ENCODE measurements at regions not wholly inside any gene's neighbourhood (a gene's known extent, or its start where the extent isn't known, plus 50 kb on each side); places are given as distances from the start of the nearest gene placed in this dataset.

GRCh38 chr6:125678601-125679000 lies 70.8 kb upstream of the HEY2 start:
- Mint-ChIP-seq H3K4me1 (peaks cover 36% of the 10 kb centered on the region), H3K27me3 (ENCODE audit: low read depth) (no peaks in the 10 kb centered on the region), H3K36me3 (ENCODE audit: low read depth) (no peaks in the 10 kb centered on the region), H3K27ac (no peak overlapping the region), H3K9me3 (peaks cover 3% of the 10 kb centered on the region), H3K4me3 (no peak overlapping the region)
- no peak for TF ChIP-seq CTCF (IDR thresholded peaks at IDR 0.05; ENCODE audit: unreplicated experiment in 3 of 3)

- no peak overlapping the region for H3K27ac Mint-ChIP-seq
- no peak for TF ChIP-seq CTCF (IDR thresholded peaks at IDR 0.05; ENCODE audit: unreplicated experiment in 3 of 3)
- H3K4me1 Mint-ChIP-seq: peaks cover 30% of the 10 kb centered on the region
- H3K27me3 Mint-ChIP-seq (ENCODE audit: low read depth): no peaks in the 10 kb centered on the region
- H3K36me3 Mint-ChIP-seq (ENCODE audit: low read depth): no peaks in the 10 kb centered on the region
- H3K4me3 Mint-ChIP-seq: no peak overlapping the region
- peaks cover 3% of the 10 kb centered on the region for H3K9me3 Mint-ChIP-seq
Observed at GRCh38 chr6:125679128-125679527, 70.3 kb upstream of the HEY2 start.

GRCh38 chr6:125679651-125680050 lies 69.8 kb upstream of the HEY2 start:
- H3K36me3 Mint-ChIP-seq (ENCODE audit: low read depth): no peaks in the 10 kb centered on the region
- peaks cover 27% of the 10 kb centered on the region for H3K4me1 Mint-ChIP-seq
- H3K4me3 Mint-ChIP-seq: no peak overlapping the region
- no peak for TF ChIP-seq CTCF (IDR thresholded peaks at IDR 0.05; ENCODE audit: unreplicated experiment in 3 of 3)
- peaks cover 3% of the 10 kb centered on the region for H3K9me3 Mint-ChIP-seq
- no peak overlapping the region for H3K27ac Mint-ChIP-seq
- no peaks in the 10 kb centered on the region for H3K27me3 Mint-ChIP-seq (ENCODE audit: low read depth)

GRCh38 chr6:125682939-125683338 lies 66.5 kb upstream of the HEY2 start:
- Mint-ChIP-seq H3K36me3 (ENCODE audit: low read depth) (no peaks in the 10 kb centered on the region), H3K27me3 (ENCODE audit: low read depth) (no peaks in the 10 kb centered on the region), H3K9me3 (peaks cover 10% of the 10 kb centered on the region), H3K4me3 (no peak overlapping the region), H3K4me1 (peaks cover 18% of the 10 kb centered on the region), H3K27ac (no peak overlapping the region)
- no peak for TF ChIP-seq CTCF (IDR thresholded peaks at IDR 0.05; ENCODE audit: unreplicated experiment in 3 of 3)

GRCh38 chr6:125688138-125688537 lies 61.3 kb upstream of the HEY2 start:
- Mint-ChIP-seq H3K36me3 (ENCODE audit: low read depth) (no peaks in the 10 kb centered on the region), H3K9me3 (peaks cover 32% of the 10 kb centered on the region), H3K27me3 (ENCODE audit: low read depth) (no peaks in the 10 kb centered on the region), H3K27ac (no peak overlapping the region), H3K4me3 (no peak overlapping the region), H3K4me1 (no peaks in the 10 kb centered on the region)
- TF ChIP-seq CTCF (IDR thresholded peaks at IDR 0.05; ENCODE audit: unreplicated experiment in 3 of 3): no peak

GRCh38 chr6:125693480-125693879 lies 56.0 kb upstream of the HEY2 start:
- Mint-ChIP-seq H3K27ac (no peak overlapping the region), H3K4me1 (no peaks in the 10 kb centered on the region), H3K4me3 (no peak overlapping the region), H3K36me3 (ENCODE audit: low read depth) (peaks cover 5% of the 10 kb centered on the region), H3K9me3 (peaks cover 38% of the 10 kb centered on the region), H3K27me3 (ENCODE audit: low read depth) (no peaks in the 10 kb centered on the region)
- TF ChIP-seq CTCF (IDR thresholded peaks at IDR 0.05; ENCODE audit: unreplicated experiment in 3 of 3): no peak
